Activated B cell treated with CpG ODN at 0.5 μM for 24 hours (primary cell): ENCODE measurements at regions not wholly inside any gene's neighbourhood (a gene's known extent, or its start where the extent isn't known, plus 50 kb on each side); places are given as distances from the start of the nearest gene placed in this dataset.

Experiments used
- ATAC-seq: fragments of 200-7000 bp; cut with Tn5 transposase; one replicate; pipeline ENCODE4 v1.10.0; 2021; ENCODE audit warnings: low read depth, mild to moderate bottlenecking, moderate library complexity
- CTCF ChIA-PET: fragments of 350-600 bp; sonication (Branson Sonifier 250); formaldehyde crosslinking; loops from one replicate; lab custom pipeline; 2021; ENCODE audit warnings: antibody characterized with exemption; lab: Charles Lee
- POLR2A ChIA-PET: fragments of 350-600 bp; sonication (Branson Sonifier 250); formaldehyde crosslinking; loops from one replicate; lab custom pipeline; 2021; ENCODE audit warnings: antibody characterized with exemption; lab: Charles Lee
- DNase-seq: peaks from one replicate; pipeline ENCODE4 v3.0.0; 2022
- H3K27ac Mint-ChIP-seq: one replicate; pipeline ENCODE4 v1.8.0; 2020; ENCODE audit warnings: mixed read lengths
- H3K27me3 Mint-ChIP-seq: one replicate; pipeline ENCODE4 v1.8.0; 2021; ENCODE audit warnings: mixed read lengths
- H3K36me3 Mint-ChIP-seq: one replicate; pipeline ENCODE4 v1.8.0; 2021; ENCODE audit warnings: low read depth, mixed read lengths
- H3K4me1 Mint-ChIP-seq: one replicate; pipeline ENCODE4 v1.8.0; 2021; ENCODE audit warnings: mixed read lengths
- H3K4me3 Mint-ChIP-seq: one replicate; pipeline ENCODE4 v1.8.0; 2020; ENCODE audit warnings: mild to moderate bottlenecking, mixed read lengths
- H3K9me3 Mint-ChIP-seq: one replicate; pipeline ENCODE4 v1.8.0; 2020; ENCODE audit warnings: mixed read lengths
- CTCF ChIP-seq: fragments of 200-600 bp; IDR thresholded peaks from one replicate; pipeline ENCODE4 v1.8.0; 2022; ENCODE audit warnings: antibody characterized with exemption, mild to moderate bottlenecking
- intact Hi-C: fragments of 100-400 bp; cut with micrococcal nuclease; formaldehyde crosslinking; loops from one replicate; pipeline ENCODE4 v1.15.1; 2024

DNA sequence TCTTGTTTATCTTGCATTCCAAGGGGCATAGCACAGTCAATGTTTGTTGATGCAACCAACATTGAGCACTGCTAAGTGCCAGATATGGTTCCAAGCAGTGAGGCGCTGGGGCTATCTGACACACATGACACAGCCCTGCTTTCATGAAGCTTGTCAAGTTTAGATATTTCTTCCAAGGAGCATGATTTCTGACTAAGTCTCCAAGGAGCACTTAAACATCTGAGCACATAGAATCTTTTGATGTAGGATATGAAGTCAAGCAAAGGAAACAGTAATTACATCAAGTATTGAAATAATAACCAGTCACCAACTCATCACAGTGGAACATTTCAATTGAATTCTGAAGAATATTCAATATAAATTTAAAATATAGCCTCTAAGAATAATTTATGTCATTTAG is 177.8 kb upstream of the USP15 start:
- ATAC-seq = no peak
- Mint-ChIP-seq H3K4me1 (no peaks in the 10 kb centered on the region), H3K9me3 (peaks cover 4% of the 10 kb centered on the region), H3K4me3 (no peak overlapping the region), H3K27me3 (peaks cover 2% of the 10 kb centered on the region), H3K27ac (no peak overlapping the region), H3K36me3 (no peaks in the 10 kb centered on the region)
- ChIA-PET CTCF (no interaction called here), POLR2A (no interaction called here)
- intact Hi-C loops = no loop called here
- DNase-seq = no peak
- no peak for TF ChIP-seq CTCF

DNA sequence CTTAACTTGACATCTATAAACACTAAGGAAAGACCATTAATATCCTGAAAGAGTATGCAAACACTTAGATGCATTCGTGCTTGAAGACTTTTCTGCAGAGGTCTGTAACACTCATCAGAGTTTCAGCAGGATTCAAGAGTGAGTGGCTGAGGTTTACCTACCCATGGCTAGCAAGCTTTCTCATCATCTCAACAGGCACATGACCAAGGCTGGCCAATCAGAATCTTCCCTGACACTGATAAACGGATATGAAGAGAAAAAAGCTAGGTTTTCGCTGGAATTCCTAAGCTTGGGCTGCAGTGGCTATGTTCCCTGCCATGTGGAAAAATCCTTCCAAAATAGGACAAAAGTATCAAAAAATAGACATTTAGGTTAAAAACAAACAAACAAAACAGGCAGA is 162.1 kb upstream of the USP15 start:
- no peak overlapping the region for H3K4me3 Mint-ChIP-seq
- H3K27ac Mint-ChIP-seq = no peak overlapping the region
- H3K36me3 Mint-ChIP-seq = no peaks in the 10 kb centered on the region
- ATAC-seq (no peak), DNase-seq (no peak)
- ChIA-PET CTCF (no interaction called here), POLR2A (no interaction called here)
- intact Hi-C loops = no loop called here
- peaks cover 2% of the 10 kb centered on the region for H3K27me3 Mint-ChIP-seq
- no peak for TF ChIP-seq CTCF
- H3K9me3 Mint-ChIP-seq = no peaks in the 10 kb centered on the region
- no peaks in the 10 kb centered on the region for H3K4me1 Mint-ChIP-seq

- POLR2A ChIA-PET = no interaction called here
- Mint-ChIP-seq H3K4me1 (no peaks in the 10 kb centered on the region), H3K27me3 (peaks cover 2% of the 10 kb centered on the region), H3K27ac (no peak overlapping the region), H3K36me3 (no peaks in the 10 kb centered on the region), H3K9me3 (no peaks in the 10 kb centered on the region), H3K4me3 (no peak overlapping the region)
- no peak for TF ChIP-seq CTCF
- intact Hi-C loops = no loop called here
- no peak for ATAC-seq
- DNase-seq = no peak
- CTCF ChIA-PET = no interaction called here
These were observed 156.5 kb upstream of the USP15 start for GRCh38 chr12:62103748-62104147.

GRCh38 chr12:62106547-62107185 is 153.5 kb upstream of the USP15 start:
- ChIA-PET POLR2A (no interaction called here), CTCF (no interaction called here)
- Mint-ChIP-seq H3K4me1 (no peaks in the 10 kb centered on the region), H3K36me3 (no peaks in the 10 kb centered on the region), H3K27ac (no peak overlapping the region), H3K9me3 (peaks cover 9% of the 10 kb centered on the region), H3K27me3 (no peaks in the 10 kb centered on the region), H3K4me3 (no peak overlapping the region)
- no peak for TF ChIP-seq CTCF
- intact Hi-C loops = no loop called here
- ATAC-seq = no peak
- no peak for DNase-seq

DNA sequence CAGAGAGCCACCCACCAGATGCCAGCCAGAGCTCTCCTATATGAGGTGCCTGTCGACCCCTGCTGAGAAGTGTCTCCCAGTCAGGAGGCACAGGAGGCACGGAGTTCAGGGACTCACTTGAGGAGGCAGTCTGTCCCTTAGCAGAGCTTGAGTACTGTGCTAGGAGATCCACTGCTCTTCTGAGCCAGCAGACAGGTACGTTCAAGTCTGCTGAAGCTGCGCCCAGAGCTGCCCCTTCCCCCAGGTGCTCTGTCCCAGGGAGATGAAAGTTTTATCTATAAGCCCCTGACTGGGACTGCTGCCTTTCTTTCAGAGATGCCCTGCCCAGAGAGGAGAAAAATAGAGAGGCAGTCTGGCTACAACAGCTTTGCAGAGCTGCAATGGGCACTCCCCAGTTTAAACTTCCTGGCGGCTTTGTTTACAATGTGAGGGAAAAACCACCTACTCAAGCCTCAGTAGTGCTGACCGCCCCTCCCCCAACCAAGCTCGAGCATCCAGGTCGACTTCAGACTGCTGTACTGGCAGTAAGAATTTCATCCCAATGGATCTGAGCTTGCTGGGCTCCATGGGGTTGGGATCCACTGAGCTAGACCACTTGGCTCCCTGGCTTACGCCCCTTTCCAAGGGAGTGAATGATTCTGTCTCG is 146.7 kb upstream of the USP15 start:
- H3K27ac Mint-ChIP-seq = no peak overlapping the region
- ATAC-seq = no peak
- peaks cover 3% of the 10 kb centered on the region for H3K27me3 Mint-ChIP-seq
- H3K36me3 Mint-ChIP-seq = no peaks in the 10 kb centered on the region
- no peak for DNase-seq
- H3K4me1 Mint-ChIP-seq = no peaks in the 10 kb centered on the region
- no peak for TF ChIP-seq CTCF
- POLR2A ChIA-PET = no interaction called here
- intact Hi-C loops = no loop called here
- H3K9me3 Mint-ChIP-seq = peaks cover 10% of the 10 kb centered on the region
- no peak overlapping the region for H3K4me3 Mint-ChIP-seq
- CTCF ChIA-PET = no interaction called here
